ENCODE measurements at regions not wholly inside any gene's neighbourhood (a gene's known extent, or its start where the extent isn't known, plus 50 kb on each side); places are given as distances from the start of the nearest gene placed in this dataset.

DNA sequence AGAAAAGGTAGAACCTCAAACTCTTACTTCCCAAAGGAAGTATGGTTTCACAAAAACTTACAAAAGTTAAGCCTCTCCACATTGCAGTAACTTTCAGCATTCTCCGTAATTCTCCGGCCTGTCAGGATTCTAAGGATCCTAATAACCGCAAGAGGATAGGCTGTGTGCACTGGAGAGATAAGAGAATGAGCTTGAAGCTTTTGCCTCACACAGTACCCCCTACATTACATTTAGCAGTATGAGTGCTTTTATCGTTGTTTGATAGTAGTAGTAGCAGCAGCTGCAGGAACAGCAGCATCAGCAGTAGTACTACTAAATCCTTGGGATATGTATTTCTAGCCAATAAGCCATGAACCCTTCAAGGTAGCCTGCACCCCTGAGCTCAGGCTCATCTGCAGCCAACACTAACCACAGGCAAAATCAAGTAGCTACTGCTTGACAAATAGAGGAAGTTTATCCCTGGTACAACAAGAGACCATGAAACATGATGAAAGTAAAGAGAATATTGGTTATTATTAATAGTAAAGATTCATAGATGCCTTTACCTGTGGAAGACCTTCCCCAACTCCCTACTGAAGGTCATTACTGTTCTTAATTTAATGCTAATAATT lies 222.6 kb upstream of the CNTNAP2 start (continued):
- TF ChIP-seq, protein P1, sequence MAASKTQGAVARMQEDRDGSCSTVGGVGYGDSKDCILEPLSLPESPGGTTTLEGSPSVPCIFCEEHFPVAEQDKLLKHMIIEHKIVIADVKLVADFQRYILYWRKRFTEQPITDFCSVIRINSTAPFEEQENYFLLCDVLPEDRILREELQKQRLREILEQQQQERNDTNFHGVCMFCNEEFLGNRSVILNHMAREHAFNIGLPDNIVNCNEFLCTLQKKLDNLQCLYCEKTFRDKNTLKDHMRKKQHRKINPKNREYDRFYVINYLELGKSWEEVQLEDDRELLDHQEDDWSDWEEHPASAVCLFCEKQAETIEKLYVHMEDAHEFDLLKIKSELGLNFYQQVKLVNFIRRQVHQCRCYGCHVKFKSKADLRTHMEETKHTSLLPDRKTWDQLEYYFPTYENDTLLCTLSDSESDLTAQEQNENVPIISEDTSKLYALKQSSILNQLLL (CRISPR knock-in tag; IDR thresholded peaks at IDR 0.05; ENCODE audit: borderline replicate concordance), result no peak
- TF ChIP-seq ZNF197 (CRISPR knock-in tag; IDR thresholded peaks at IDR 0.05; ENCODE audit: low read depth), result 0 out of 2 replicates have a peak, but pooled peaks have one; percentile 82
- TF ChIP-seq, protein P2, sequence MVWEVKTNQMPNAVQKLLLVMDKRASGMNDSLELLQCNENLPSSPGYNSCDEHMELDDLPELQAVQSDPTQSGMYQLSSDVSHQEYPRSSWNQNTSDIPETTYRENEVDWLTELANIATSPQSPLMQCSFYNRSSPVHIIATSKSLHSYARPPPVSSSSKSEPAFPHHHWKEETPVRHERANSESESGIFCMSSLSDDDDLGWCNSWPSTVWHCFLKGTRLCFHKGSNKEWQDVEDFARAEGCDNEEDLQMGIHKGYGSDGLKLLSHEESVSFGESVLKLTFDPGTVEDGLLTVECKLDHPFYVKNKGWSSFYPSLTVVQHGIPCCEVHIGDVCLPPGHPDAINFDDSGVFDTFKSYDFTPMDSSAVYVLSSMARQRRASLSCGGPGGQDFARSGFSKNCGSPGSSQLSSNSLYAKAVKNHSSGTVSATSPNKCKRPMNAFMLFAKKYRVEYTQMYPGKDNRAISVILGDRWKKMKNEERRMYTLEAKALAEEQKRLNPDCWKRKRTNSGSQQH (CRISPR knock-in tag; IDR thresholded peaks at IDR 0.05), result 0 out of 2 replicates have a peak, but pooled peaks have one; percentile 12
- peak; percentile 83 for TF ChIP-seq MTA2 (IDR thresholded peaks at IDR 0.05; ENCODE audit: low read depth)
- peak; percentile 31 for TF ChIP-seq MAFG (tag; conservative IDR thresholded peaks at IDR 0.05)
- TF ChIP-seq ELK1 (CRISPR knock-in tag; IDR thresholded peaks at IDR 0.05), result no peak
- peak; percentile 89 for TF ChIP-seq SMARCE1 (IDR thresholded peaks at IDR 0.05)
- TF ChIP-seq SRSF1 (IDR thresholded peaks at IDR 0.05; ENCODE audit: low read depth, low read length), result no peak
- peak; percentile 72 for TF ChIP-seq SOX6 (IDR thresholded peaks at IDR 0.05)
- peak in 1 of 2 experiments; percentile 31; a peak in 1 of 4 replicates for TF ChIP-seq HDAC1 (IDR thresholded peaks at IDR 0.05)
- TF ChIP-seq GTF2A2 (tag; IDR thresholded peaks at IDR 0.05), result no peak
- TF ChIP-seq ZC3H8 (IDR thresholded peaks at IDR 0.05), result no peak
- peak; percentile 90 for TF ChIP-seq PML (IDR thresholded peaks at IDR 0.05; ENCODE audit: low read length)
- peak; percentile 94 for TF ChIP-seq DACH1 (IDR thresholded peaks at IDR 0.05; ENCODE audit: partially characterized antibody)
- TF ChIP-seq ZNF24 (IDR thresholded peaks at IDR 0.05), result peak; percentile 58; the same call in 1 of the 2 replicates
- peak; percentile 41; the same call in 1 of the 2 replicates for TF ChIP-seq GABPB1 (CRISPR knock-in tag; IDR thresholded peaks at IDR 0.05)
- TF ChIP-seq SAP30 (IDR thresholded peaks at IDR 0.05; ENCODE audit: borderline replicate concordance, insufficient read depth, low read depth, low read length, poor library complexity, severe bottlenecking), result no peak
- TF ChIP-seq XRCC4 (IDR thresholded peaks at IDR 0.05; ENCODE audit: extremely low read depth, insufficient read depth, insufficient read length), result no peak
- peak; percentile 66 for TF ChIP-seq HDAC3 (IDR thresholded peaks at IDR 0.05; ENCODE audit: borderline replicate concordance, partially characterized antibody)
- peak; percentile 9; the same call in 1 of the 2 replicates for TF ChIP-seq MAFF (IDR thresholded peaks at IDR 0.05; ENCODE audit: low read length)
- TF ChIP-seq RFX1 (IDR thresholded peaks at IDR 0.05), result no peak
- peak; percentile 55; the same call in 1 of the 2 replicates for TF ChIP-seq JUND (IDR thresholded peaks at IDR 0.05; ENCODE audit: borderline replicate concordance, low read depth, low read length)
- TF ChIP-seq JUND (tag; IDR thresholded peaks at IDR 0.05; ENCODE audit: borderline replicate concordance, low read depth, low read length), result peak; percentile 51; the same call in 2 of the 3 replicates
- TF ChIP-seq MCM7 (IDR thresholded peaks at IDR 0.05), result no peak

Measured in K562 (cell line).